ENCODE measurements at regions not wholly inside any gene's neighbourhood (a gene's known extent, or its start where the extent isn't known, plus 50 kb on each side); places are given as distances from the start of the nearest gene placed in this dataset.

- TF ChIP-seq CTCF (IDR thresholded peaks at IDR 0.05) (no peak), POLR2A (IDR thresholded peaks at IDR 0.05) (no peak)
These were observed 161.1 kb upstream of the MCHR2 start for GRCh38 chr6:100155141-100155540.

All from heart left ventricle (tissue), 13 donors.